GM12872 (cell line): ENCODE measurements at regions not wholly inside any gene's neighbourhood (a gene's known extent, or its start where the extent isn't known, plus 50 kb on each side); places are given as distances from the start of the nearest gene placed in this dataset.

Experiments used
- TF ChIP-seq, protein P1 (sequence below): IDR thresholded peaks from 3 replicates; pipeline ENCODE4 v1.5.1; 2011; ENCODE audit warnings: low read depth, mild to moderate bottlenecking, low read length, moderate library complexity; ENCODE audit not compliant: insufficient read depth

DNA sequence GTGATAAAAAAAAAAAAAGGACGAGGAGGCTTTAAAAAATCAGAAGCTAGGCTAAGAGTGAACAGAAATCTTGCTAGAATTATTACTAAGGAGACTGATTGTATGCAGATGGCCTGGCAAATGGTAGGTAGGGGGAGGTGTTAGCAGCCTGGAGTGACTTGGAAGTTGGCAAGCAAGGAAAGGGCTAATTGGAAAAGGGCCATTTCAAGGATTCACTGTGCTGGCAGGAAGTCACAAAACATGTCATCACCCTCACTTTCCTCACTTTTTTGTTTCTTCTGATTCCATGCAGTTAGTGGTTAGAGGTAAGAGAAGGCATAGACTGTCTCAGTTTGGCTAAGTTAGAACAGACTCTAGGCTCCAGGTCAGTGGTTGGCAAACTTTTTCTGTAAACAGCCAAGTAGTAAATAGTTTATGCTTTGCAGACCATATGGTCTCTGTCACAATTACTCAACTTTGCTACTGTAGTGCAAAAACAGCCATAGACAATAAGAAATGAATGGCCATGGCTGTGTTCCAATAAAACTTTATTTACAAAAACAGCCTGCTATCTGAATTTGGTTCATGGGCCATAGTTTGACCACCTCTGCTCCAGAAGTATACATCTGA lies 646.5 kb upstream of the ACTRT1 start:
- TF ChIP-seq, protein P1, sequence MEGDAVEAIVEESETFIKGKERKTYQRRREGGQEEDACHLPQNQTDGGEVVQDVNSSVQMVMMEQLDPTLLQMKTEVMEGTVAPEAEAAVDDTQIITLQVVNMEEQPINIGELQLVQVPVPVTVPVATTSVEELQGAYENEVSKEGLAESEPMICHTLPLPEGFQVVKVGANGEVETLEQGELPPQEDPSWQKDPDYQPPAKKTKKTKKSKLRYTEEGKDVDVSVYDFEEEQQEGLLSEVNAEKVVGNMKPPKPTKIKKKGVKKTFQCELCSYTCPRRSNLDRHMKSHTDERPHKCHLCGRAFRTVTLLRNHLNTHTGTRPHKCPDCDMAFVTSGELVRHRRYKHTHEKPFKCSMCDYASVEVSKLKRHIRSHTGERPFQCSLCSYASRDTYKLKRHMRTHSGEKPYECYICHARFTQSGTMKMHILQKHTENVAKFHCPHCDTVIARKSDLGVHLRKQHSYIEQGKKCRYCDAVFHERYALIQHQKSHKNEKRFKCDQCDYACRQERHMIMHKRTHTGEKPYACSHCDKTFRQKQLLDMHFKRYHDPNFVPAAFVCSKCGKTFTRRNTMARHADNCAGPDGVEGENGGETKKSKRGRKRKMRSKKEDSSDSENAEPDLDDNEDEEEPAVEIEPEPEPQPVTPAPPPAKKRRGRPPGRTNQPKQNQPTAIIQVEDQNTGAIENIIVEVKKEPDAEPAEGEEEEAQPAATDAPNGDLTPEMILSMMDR = no peak

DNA sequence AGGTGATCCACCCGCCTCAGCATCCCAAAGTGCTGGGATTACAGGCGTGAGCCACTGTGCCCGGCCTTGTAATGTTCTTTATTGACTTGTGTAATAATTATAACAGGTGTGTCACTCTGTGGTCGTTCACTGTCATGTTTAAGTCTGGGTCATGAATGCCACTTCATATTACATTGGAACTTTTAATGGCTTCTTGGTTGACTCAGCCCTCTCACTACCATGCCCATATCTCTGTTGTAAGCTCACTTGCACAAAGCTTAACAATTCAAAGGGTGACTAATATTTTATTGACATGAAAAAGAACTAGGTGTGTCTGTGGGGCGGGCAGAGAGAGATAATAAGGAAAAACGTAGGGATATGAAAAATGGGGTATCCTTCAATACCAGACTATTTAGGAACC lies 639.7 kb upstream of the ACTRT1 start:
- TF ChIP-seq, protein P1 = no peak

DNA sequence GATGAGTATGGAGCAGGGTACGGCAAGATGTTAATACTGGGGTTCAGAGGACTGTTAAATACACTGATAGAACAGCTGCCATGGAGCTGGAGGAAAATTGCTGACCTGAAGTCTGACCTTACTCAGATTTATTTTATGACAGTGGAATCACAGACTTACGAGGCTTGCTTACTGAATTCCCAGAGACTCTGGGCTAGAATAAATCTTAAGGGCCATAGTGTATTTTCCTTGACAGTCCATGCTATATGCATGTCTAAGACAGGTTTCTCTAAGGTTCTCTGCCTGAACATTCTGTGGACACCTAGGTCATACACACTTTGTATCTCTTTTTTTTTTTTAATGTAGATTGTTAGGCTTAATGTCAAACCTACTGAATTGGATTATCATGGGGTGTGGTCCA lies 633.2 kb upstream of the ACTRT1 start:
- TF ChIP-seq, protein P1 = no peak

DNA sequence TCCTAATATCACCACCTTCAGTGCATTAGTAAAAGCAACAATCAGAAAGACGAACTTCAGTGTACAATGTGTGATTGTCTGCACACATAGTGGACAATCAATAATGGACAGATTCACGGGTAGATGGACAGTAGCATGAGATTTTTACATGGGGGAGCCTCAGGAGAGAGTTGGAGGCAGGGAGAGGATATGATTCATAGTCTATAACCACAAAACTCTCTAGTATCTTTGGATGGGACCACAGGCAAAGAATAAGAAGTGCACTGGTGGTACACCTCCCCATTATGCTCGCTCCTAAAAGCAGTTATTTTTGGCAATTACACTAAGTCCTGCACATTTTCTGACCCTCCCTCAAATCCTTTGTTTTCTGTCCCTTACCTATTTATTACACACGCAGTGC lies 624.4 kb upstream of the ACTRT1 start:
- TF ChIP-seq, protein P1 = no peak

DNA sequence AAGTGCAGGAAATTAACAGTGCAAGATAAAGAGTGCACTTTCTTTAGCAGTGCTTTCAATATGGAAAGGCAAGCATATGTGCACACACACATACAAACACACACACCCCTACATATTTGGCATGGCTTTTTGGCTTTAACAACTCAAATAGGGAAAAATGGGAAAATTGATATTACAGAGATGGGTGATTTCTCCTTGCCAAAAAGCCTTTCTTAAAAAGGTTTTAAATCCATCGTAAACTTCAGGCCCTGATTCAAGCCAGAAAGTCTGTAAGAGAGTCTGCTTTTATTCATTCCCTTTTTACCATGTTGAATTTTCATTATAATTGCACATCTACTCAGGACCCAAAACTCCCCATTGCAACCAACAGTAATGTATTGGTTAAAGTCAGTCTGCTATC lies 612.0 kb upstream of the ACTRT1 start:
- TF ChIP-seq, protein P1 = no peak

DNA sequence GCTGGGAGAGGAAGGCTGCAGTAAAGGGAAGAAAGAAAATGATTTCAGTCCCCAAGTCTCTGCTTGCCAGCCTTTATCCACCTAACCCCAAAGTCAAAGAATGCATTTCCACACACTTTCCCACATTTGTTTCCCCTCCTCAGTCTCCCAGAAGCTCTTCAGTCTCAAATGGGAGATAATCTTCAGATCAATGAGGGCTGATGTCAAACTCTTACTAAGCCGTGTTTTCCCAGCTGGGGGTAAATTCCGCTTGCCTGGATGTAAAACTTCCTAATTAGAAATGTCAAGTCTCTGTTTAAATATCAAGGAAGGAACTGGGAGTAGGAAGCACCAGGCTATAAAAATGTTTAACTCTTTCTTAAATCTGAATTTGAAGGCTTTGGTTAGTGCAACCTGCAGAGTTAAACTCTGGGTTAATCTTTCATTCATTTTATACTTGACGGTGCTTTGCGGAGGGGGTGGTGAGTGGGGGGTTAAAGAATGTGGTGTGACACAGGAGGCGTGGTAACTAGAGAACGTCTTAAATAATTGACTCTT lies 601.4 kb upstream of the ACTRT1 start:
- TF ChIP-seq, protein P1 = no peak

DNA sequence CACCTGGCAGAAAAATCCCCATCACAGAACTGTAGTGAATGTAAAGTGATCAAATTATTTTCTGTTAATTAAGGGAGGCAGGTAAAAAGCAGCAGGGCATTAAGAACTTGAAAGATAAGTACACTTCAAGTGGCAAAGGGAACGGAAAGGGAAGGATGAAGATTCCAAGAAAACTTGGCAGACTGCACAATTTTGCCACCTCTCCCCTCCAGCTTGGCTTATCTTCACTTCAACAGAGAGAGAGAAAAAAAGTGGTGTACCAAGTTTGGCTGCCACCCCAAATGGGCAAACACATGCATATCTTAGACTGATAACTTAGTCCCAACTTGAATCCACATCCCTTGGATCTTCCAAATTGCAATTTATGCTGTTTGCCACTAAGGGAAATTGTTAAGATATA lies 598.1 kb upstream of the ACTRT1 start:
- TF ChIP-seq, protein P1 = no peak
